Left forelimb (tissue), 1 donor: ENCODE measurements at regions not wholly inside any gene's neighbourhood (a gene's known extent, or its start where the extent isn't known, plus 50 kb on each side); places are given as distances from the start of the nearest gene placed in this dataset.

ENCODE experiments used
- DNase-seq: peaks from one replicate; pipeline ENCODE4 v3.0.0-alpha.2; 2018; ENCODE audit warnings: low spot score

GRCh38 chr2:3138621-3139020 lies 239.0 kb downstream of the EIPR1 start:
- no peak for DNase-seq

DNA sequence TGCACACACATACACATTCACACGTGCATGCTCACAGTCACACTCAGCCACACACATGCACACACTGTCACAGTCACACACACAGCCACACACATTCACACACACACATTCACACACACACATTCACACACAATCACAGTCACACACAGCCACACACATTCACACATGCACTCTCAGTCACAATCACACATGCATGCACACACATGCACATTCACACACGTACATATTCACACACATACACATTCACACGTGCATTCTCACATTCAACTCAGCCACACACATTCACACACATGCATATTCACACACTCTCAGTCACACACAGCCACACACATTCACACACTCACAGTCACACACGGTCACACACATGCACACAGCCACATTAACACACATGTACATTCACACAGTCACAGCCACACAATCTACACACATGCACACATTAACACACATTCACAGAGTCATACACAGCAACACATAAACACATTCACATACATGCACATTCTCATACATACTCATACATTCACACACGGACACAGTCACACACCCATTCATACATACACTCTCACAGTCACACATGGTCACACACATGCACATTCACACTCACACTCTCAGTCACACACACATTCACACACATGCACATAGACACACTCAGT lies 239.8 kb downstream of the EIPR1 start:
- no peak for DNase-seq

GRCh38 chr2:3135676-3136075 lies 241.9 kb downstream of the EIPR1 start:
- DNase-seq = no peak

- DNase-seq = no peak
Observed at GRCh38 chr2:3134026-3134571, 243.5 kb downstream of the EIPR1 start.

DNA sequence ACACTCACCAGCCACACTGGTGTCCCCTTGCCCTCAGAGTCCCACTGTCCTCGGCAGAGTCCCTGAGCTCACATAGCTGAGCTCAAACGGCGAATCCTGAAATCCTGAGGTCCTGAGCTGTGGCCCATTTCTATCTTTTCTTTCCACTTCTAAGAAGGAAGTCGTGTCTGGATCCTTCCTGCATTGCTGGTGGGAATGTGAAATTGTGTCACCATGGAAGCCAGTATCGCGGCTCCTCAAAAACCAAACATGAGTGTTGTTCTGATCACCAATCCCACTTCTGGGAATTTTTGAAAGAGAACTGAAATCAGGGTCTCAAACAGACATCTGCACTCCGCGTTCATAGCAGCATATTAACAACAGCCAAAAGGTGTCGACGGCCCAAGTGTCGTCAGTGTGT lies 244.7 kb downstream of the EIPR1 start:
- DNase-seq = no peak

DNA sequence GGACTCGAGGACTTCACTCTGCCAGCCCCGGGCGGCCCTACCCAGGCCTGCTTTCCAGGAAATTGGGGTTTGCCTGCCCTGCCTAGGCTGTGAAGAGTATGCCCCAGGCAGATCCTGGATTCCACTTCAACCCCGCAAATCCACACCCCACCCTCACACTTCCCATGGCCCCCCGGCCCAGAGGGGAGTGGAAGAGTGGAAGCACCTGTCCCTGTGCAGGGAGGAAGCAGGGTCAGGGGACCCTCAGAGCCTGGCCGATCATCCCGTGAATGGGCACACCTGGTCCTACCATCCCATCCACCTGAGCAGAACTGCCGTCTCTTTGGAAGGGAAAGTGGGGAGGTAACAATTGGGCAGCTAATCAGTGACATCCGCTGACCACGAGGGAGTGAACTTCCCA lies 245.2 kb downstream of the EIPR1 start:
- DNase-seq = no peak

DNA sequence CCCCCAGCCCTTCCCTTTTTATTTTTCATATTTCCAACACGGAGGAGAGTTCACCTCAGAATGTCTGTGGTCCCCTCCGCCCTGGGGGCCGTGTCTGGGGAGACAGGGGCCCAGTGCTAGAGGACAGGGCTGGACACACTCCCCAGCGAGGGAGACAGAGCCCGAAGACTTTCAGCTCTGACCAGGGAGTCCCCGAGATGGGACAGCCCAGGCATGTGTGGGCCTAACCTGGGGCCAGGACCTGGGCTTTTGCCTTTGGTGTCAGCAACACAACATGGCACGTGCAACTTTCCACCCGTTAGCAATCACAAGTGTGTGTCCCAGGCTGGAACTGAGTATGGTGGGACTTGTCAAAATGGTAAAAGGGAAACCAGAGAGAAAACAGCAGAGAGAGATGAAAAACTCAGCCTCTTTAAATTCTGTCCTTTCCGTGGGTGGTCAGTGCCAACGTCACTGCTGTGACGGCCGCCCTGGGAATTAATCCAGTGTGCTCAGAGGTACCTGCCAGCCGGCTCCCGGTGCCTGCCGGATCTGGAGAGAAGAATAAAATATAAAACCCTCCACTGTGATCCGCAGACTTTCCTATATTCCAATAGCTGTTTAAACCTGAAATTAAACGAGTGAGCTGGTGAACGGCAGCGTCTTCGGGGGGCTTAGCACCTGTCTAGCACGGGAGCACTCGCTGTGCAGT lies 245.8 kb downstream of the EIPR1 start:
- DNase-seq = no peak

- DNase-seq = no peak
Observed at GRCh38 chr2:3130889-3131635, 246.6 kb downstream of the EIPR1 start.

GRCh38 chr2:3130444-3130843 lies 247.2 kb downstream of the EIPR1 start:
- no peak for DNase-seq

GRCh38 chr2:3129867-3130266 lies 247.8 kb downstream of the EIPR1 start:
- no peak for DNase-seq

DNA sequence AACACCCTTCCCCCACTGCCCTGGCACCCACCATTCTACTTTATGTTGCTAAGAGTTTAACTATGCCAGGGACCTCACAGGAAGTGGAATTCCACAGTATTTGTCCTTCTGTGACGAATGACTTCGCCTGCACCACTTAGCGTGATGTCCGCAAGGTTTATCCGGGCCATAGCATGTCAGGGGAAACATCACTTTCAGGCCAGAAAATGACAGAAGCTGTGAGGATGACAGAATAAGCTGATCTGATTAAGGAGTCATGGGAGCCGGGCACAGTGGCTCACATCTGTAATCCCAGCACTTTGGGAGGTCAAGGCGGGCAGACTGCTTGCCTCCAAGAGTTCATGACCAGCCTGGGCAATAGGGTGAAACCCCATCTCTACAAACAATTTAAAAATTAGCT lies 248.8 kb downstream of the EIPR1 start:
- DNase-seq = no peak

DNA sequence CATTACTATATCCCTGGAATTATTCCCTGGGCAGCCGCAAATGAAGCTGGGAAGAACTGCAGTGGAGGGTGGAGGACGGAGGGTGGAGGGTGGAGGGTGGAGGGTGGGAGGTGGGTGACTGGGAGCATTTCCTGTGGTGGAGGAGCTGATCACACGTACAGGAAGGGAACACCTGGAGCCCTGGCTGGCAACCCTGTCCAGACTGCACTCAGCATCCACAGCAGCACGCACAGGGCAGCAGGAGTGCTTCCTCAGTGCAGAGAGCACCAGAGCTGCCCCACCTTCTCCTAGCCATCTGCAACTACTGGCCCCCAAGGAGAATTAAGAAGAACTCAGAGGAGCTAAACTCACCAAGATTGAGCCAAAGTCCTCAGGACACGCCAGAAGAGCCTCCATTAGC lies 249.9 kb downstream of the EIPR1 start:
- no peak for DNase-seq

DNA sequence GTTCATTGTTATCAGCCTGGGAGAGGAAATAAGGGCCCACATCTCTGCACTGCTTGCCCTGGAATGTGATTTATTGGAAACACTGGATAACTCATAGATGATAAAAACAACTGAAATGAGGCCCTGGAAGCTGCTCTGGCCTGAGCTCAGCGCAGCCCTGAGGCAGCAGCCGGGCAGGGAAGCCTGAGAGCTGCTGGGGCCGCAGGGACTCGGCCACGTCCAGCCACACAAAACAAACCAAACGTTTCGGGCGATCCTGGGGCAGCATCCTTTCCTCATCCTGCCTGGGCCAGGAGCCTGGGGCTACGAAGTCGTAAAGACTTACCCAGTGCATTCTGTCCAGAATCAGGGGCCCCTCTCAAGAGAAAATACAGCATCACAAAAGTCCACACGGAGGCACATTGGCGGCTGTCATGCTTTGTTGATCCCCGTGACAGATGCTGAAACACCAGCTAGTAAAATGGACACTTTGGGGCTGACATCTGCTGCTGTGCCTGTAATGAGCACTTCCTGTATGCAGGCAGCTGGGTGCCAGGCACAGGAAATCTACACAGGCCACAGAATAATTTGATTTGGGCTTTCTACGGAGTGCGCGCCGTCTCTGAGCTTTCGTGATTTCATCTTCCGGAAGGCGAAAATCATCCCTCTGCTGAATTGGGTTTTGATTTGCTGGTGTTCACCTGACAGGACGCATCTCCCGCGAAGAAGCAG lies 250.6 kb downstream of the EIPR1 start:
- DNase-seq = no peak

GRCh38 chr2:3126171-3126910 lies 251.3 kb downstream of the EIPR1 start:
- DNase-seq = no peak

DNA sequence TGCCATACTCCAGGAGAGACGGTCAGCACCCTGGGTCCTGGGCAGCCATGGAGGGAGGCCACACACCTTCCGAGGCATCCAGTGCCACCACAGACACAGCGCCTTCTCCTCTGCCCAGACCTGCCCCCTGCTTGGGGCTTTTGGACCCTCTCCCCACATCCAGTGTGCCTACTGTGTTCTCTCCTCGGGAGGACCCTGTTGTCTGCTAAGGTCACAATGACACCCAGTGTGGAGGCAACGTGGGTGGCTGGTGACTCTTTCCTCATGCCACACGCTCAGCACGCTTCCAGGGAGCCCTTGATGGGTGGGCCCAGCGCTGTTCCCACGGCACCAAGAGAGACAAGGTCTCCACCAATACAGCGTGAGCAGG lies 251.9 kb downstream of the EIPR1 start:
- DNase-seq = no peak

GRCh38 chr2:3125001-3125760 lies 252.4 kb downstream of the EIPR1 start:
- no peak for DNase-seq

GRCh38 chr2:3122525-3122924 lies 255.1 kb downstream of the EIPR1 start:
- DNase-seq = no peak

DNA sequence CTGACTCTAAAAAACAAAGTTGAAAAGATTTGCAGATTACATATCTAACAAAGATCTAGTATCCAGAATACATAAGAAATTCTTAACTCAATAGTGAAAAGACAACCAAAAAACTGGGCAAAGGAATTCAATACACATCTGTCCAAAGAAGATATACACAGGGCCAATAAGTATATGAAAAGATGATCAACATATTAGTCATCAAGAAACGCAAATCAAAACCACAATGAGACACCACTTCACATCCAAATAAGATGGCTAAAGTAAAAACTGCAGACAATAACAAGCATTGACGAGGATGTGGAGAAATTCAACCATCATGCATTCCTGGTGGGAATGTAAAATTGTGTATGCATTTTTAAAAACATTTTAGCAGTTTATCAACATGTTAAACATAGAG lies 256.0 kb downstream of the EIPR1 start:
- DNase-seq = no peak

DNA sequence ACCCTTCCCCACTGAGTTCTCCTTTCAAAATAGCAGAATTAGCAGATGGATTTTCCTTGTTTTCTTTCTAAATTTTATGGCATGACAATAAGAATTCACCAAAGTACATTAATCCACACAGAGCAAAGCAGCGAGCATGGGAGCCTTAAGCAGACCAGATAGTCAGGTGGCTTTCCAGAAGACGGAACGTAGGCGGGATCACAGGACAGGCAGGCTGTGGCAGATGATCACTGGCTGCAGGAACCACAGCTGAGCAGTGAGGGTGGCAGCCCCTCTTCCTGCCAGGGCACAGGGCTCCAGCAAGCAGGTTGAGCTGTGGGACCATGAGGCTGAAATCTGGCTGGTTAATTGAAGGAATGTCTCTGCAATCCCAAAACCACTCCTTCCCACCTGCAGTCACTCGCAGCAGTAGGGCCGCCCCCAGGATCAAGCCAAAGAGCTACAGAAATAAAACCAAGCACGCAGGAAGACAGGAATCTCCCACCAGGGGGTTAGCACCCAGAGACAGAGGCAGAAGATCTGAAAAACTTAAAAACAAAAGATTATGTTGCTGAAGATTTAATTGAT lies 259.9 kb downstream of the EIPR1 start:
- DNase-seq = no peak

DNA sequence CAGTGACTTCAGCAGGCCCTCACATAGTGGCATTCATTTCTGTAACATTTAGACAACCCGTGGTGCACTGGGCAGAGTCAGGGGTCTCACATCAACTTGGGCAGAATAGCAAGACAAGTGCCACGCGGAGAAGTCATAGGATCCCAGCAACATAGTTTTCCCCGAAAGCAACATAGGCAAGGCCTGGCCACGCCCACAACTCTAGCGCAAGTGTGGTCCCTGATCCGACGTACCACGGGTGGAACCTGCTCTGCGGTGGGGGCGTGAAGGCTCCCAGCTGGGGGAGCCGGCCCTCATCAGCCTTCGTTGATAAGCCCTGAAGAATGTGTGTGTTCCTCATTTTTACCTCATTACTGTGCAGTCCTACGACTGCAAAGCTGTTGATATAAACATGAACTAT lies 261.2 kb downstream of the EIPR1 start:
- no peak for DNase-seq
